ENCODE measurements at regions not wholly inside any gene's neighbourhood (a gene's known extent, or its start where the extent isn't known, plus 50 kb on each side); places are given as distances from the start of the nearest gene placed in this dataset.

DNA sequence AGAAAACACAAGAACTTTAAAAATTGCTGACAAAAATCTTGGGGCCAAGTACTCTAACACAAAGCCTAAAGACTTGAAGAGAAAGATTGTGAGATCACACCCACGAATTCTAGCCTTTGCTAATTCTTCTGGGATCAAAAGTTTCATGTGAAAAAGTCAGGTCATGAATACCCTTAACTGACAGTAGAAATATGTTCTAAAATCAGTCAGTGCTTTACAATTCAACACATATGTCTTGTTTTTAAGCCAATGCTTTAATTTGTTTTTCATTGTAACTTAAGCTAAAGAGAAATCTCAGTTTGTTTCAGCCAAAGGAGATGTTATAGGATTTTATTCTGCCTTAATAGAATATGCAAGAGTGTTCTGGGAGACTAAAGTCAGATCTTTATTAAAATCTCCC is 78.2 kb upstream of the PLEKHG1 start:
- TF ChIP-seq, protein P1, sequence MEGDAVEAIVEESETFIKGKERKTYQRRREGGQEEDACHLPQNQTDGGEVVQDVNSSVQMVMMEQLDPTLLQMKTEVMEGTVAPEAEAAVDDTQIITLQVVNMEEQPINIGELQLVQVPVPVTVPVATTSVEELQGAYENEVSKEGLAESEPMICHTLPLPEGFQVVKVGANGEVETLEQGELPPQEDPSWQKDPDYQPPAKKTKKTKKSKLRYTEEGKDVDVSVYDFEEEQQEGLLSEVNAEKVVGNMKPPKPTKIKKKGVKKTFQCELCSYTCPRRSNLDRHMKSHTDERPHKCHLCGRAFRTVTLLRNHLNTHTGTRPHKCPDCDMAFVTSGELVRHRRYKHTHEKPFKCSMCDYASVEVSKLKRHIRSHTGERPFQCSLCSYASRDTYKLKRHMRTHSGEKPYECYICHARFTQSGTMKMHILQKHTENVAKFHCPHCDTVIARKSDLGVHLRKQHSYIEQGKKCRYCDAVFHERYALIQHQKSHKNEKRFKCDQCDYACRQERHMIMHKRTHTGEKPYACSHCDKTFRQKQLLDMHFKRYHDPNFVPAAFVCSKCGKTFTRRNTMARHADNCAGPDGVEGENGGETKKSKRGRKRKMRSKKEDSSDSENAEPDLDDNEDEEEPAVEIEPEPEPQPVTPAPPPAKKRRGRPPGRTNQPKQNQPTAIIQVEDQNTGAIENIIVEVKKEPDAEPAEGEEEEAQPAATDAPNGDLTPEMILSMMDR (IDR thresholded peaks at IDR 0.05; ENCODE audit: poor library complexity), result no peak
- no peak for TF ChIP-seq EZH2phosphoT487 (IDR thresholded peaks at IDR 0.05; ENCODE audit: low read depth, severe bottlenecking, unreplicated experiment)

All from hepatocyte (in vitro differentiated cells).